GM12878 (cell line): ENCODE measurements at regions not wholly inside any gene's neighbourhood (a gene's known extent, or its start where the extent isn't known, plus 50 kb on each side); places are given as distances from the start of the nearest gene placed in this dataset.

ENCODE experiments used
- ATAC-seq: fragments of 200-7000 bp; cut with Tn5 transposase; 3 replicates; pipeline ENCODE4 v1.9.1; 2020; ENCODE audit warnings: mild to moderate bottlenecking, moderate library complexity
- BruUV-seq: library from RNA; stranded (reverse); fragments of 400-500 nt; replicated peaks from 2 replicates; lab custom pipeline; 2021; lab: Mats Ljungman, UMichigan
- CTCF ChIA-PET: fragments of 300-600 bp; sonication (Branson Sonifier 250); formaldehyde crosslinking; extraction: SDS; loops from one replicate; lab custom pipeline; 2021; ENCODE audit warnings: inconsistent platforms; lab: Yijun Ruan, JAX
- POLR2A ChIA-PET: fragments of 350-600 bp; formaldehyde crosslinking; extraction: SDS; loops from one replicate; lab custom pipeline; 2021; ENCODE audit warnings: inconsistent platforms; lab: Charles Lee
- RAD21 ChIA-PET: fragments of 300-600 bp; sonication (Branson Sonifier 250); formaldehyde crosslinking; loops from one replicate; lab custom pipeline; 2023; ENCODE audit warnings: antibody characterized with exemption; ENCODE audit not compliant: unreplicated experiment; lab: Charles Lee
- SMC1A ChIA-PET: fragments of 300-600 bp; sonication (Branson Sonifier 250); formaldehyde crosslinking; loops from one replicate; lab custom pipeline; 2023; ENCODE audit not compliant: unreplicated experiment, uncharacterized antibody; lab: Charles Lee
- DNase-seq: peaks from one replicate; pipeline ENCODE4 v3.0.0-alpha.2; 2011; ENCODE audit warnings: low read depth, low spot score
- FAIRE-seq: peaks from 3 replicates; lab custom pipeline; 2011; peaks lifted over from hg19 to GRCh38; lab: Jason Lieb, UNC
- H2AFZ ChIP-seq: 2 replicates; pipeline ENCODE4 v1.6.0; 2011; ENCODE audit warnings: low read depth, low read length, control low read depth; ENCODE audit not compliant: control insufficient read depth
- H3K27ac ChIP-seq: 2 replicates; pipeline ENCODE4 v1.5.1; 2011; ENCODE audit warnings: control low read depth; ENCODE audit not compliant: control insufficient read depth, insufficient read depth
- H3K27me3 ChIP-seq, 2 experiments: replicated peaks in 1 of 2; 2 replicates each; pipeline versions ENCODE4 v1.6.0 to v1.6.1; 2011; ENCODE audit warnings: low read length in 1 of 2; ENCODE audit not compliant: control insufficient read depth in 2 of 2, insufficient read depth in 2 of 2
- H3K36me3 ChIP-seq, 2 experiments: 2 replicates each; pipeline ENCODE4 v1.5.1; 2011; ENCODE audit warnings: low read length in 1 of 2; ENCODE audit not compliant: control insufficient read depth in 2 of 2, insufficient read depth in 2 of 2
- H3K4me1 ChIP-seq: 2 replicates; pipeline ENCODE4 v1.6.1; 2011; ENCODE audit warnings: mild to moderate bottlenecking, low read length, moderate library complexity, mixed read lengths; ENCODE audit not compliant: control insufficient read depth, insufficient read depth
- H3K4me2 ChIP-seq: 2 replicates; pipeline ENCODE4 v1.6.0; 2011; ENCODE audit warnings: control low read depth; ENCODE audit not compliant: control insufficient read depth, insufficient read depth
- H3K4me3 ChIP-seq: fragments of 200-600 bp; sonication (generic); 2 replicates; pipeline ENCODE4 v1.5.1; 2016
- H3K79me2 ChIP-seq: 2 replicates; pipeline ENCODE4 v1.6.0; 2011; ENCODE audit warnings: low read length; ENCODE audit not compliant: control insufficient read depth, insufficient read depth
- H3K9ac ChIP-seq: 2 replicates; pipeline ENCODE4 v1.8.0; 2011; ENCODE audit warnings: low read length, control low read depth, mixed read lengths; ENCODE audit not compliant: control insufficient read depth, insufficient read depth
- H3K9me3 ChIP-seq: replicated peaks from 3 replicates; pipeline ENCODE4 v1.5.1; 2011; ENCODE audit warnings: mild to moderate bottlenecking, low read length; ENCODE audit not compliant: control insufficient read depth, insufficient read depth
- H4K20me1 ChIP-seq: 2 replicates; pipeline ENCODE4 v1.6.0; 2011; ENCODE audit not compliant: control insufficient read depth, insufficient read depth
- ATF2 ChIP-seq: IDR thresholded peaks from 2 replicates; pipeline ENCODE4 v1.6.1; 2012; ENCODE audit warnings: low read length, inconsistent platforms
- BACH1 ChIP-seq: fragments of 450-650 bp; IDR thresholded peaks from 2 replicates; pipeline ENCODE4 v1.6.1; 2017; ENCODE audit warnings: mild to moderate bottlenecking, borderline replicate concordance
- BCL11A ChIP-seq: IDR thresholded peaks from 2 replicates; pipeline ENCODE4 v1.6.1; 2011; ENCODE audit warnings: low read depth, low read length
- BCL3 ChIP-seq: IDR thresholded peaks from 2 replicates; pipeline ENCODE4 v1.6.1; 2011; ENCODE audit warnings: borderline replicate concordance, low read depth, mild to moderate bottlenecking, moderate library complexity, low read length; ENCODE audit not compliant: insufficient read depth, poor library complexity, severe bottlenecking
- BMI1 ChIP-seq: fragments of 450-650 bp; IDR thresholded peaks from 2 replicates; pipeline ENCODE4 v1.6.1; 2016; ENCODE audit warnings: mild to moderate bottlenecking, moderate library complexity, borderline replicate concordance
- E2F4 ChIP-seq: IDR thresholded peaks from 2 replicates; pipeline ENCODE4 v1.6.1; 2012; ENCODE audit warnings: low read depth, low read length, improper control_type of control experiment
- EGR1 ChIP-seq, 2 experiments: IDR thresholded peaks; 1 replicate in 1 of 2; 2 replicates in 1 of 2; pipeline ENCODE4 v1.6.1; 2011 to 2012; ENCODE audit warnings: low read depth in 2 of 2, low read length in 2 of 2, borderline replicate concordance in 1 of 2, mild to moderate bottlenecking in 1 of 2, moderate library complexity in 1 of 2
- ESRRA ChIP-seq: IDR thresholded peaks from 2 replicates; pipeline ENCODE4 v1.6.1; 2012; ENCODE audit warnings: mild to moderate bottlenecking, low read length, improper control_type of control experiment
- LARP7 ChIP-seq: fragments of 450-650 bp; IDR thresholded peaks from 2 replicates; pipeline ENCODE4 v1.6.1; 2017; ENCODE audit warnings: mild to moderate bottlenecking
- MEF2B ChIP-seq: fragments of 450-650 bp; IDR thresholded peaks from 2 replicates; pipeline ENCODE4 v1.6.1; 2018; ENCODE audit warnings: mild to moderate bottlenecking, moderate library complexity; ENCODE audit not compliant: partially characterized antibody, poor library complexity, severe bottlenecking
- POLR2AphosphoS2 ChIP-seq: IDR thresholded peaks from 2 replicates; pipeline ENCODE4 v1.6.1; 2011; ENCODE audit warnings: low read depth, mild to moderate bottlenecking, low read length, improper control_type of control experiment, moderate library complexity
- RAD51 ChIP-seq: fragments of 450-650 bp; IDR thresholded peaks from 2 replicates; pipeline ENCODE4 v1.6.1; 2016; ENCODE audit warnings: moderate library complexity, mild to moderate bottlenecking, inconsistent platforms
- RB1 ChIP-seq: fragments of 450-650 bp; formaldehyde crosslinking; IDR thresholded peaks from 2 replicates; pipeline ENCODE4 v1.6.1; 2017; ENCODE audit warnings: mild to moderate bottlenecking, borderline replicate concordance
- SMAD5 ChIP-seq: IDR thresholded peaks from 2 replicates; pipeline ENCODE4 v1.6.1; 2016; ENCODE audit warnings: antibody characterized with exemption, low read depth
- TCF12 ChIP-seq: IDR thresholded peaks from 2 replicates; pipeline ENCODE4 v1.6.1; 2011; ENCODE audit warnings: low read depth, mild to moderate bottlenecking, low read length
- YY1 ChIP-seq: IDR thresholded peaks from 2 replicates; pipeline ENCODE4 v1.6.1; 2011; ENCODE audit warnings: low read depth, mild to moderate bottlenecking, low read length
- ZNF207 ChIP-seq: fragments of 450-650 bp; IDR thresholded peaks from 2 replicates; pipeline ENCODE4 v1.6.1; 2014; ENCODE audit warnings: antibody characterized with exemption, mild to moderate bottlenecking, borderline replicate concordance
- ZSCAN29 ChIP-seq: fragments of 450-650 bp; IDR thresholded peaks from 2 replicates; pipeline ENCODE4 v1.6.1; 2017; ENCODE audit warnings: mild to moderate bottlenecking, moderate library complexity
- WGBS: methylation state at CpG from one replicate; pipeline ENCODE4 v1.1.6; 2016; ENCODE audit warnings: low lambda C conversion rate; ENCODE audit not compliant: insufficient replicate concordance, insufficient coverage; ENCODE audit errors: missing lambda C conversion rate; 5-methylcytosine and 5-hydroxymethylcytosine counted together
- in situ Hi-C: fragments of 300-500 bp; cut with MboI; formaldehyde crosslinking; loops from 9 replicates; pipeline ENCODE4 v1.14.3; 2018; ENCODE audit warnings: mixed read lengths
- intact Hi-C: fragments of 100-400 bp; cut with micrococcal nuclease; formaldehyde crosslinking; loops from one replicate; pipeline ENCODE4 v1.14.2; 2022; ENCODE audit not compliant: unreplicated experiment

GRCh38 chr6:126261792-126262421, 78.0 kb upstream of the CENPW start:
- CTCF ChIA-PET: no interaction called here
- H3K9ac ChIP-seq: no peak overlapping the region
- no peak for DNase-seq
- BruUV-seq: no TSS peak
- H3K79me2 ChIP-seq: no peaks in the 10 kb centered on the region
- H3K9me3 ChIP-seq: no peaks in the 10 kb centered on the region; the same call in 1 of the 3 replicates
- H3K4me3 ChIP-seq: no peak overlapping the region
- intact Hi-C loops: no loop called here
- H3K27me3 ChIP-seq: no peaks in the 10 kb centered on the region
- no peak for TF ChIP-seq BACH1
- no peak for TF ChIP-seq MEF2B
- no peak for TF ChIP-seq RAD51
- no peak for TF ChIP-seq RB1
- TF ChIP-seq ZNF207: no peak
- no peak for TF ChIP-seq BCL3
- TF ChIP-seq BMI1: no peak
- TF ChIP-seq ZSCAN29: no peak
- TF ChIP-seq YY1: no peak
- TF ChIP-seq SMAD5: no peak
- TF ChIP-seq BCL11A: no peak
- no peak for TF ChIP-seq EGR1 (IDR thresholded peaks at IDR 0.05; ENCODE audit: borderline replicate concordance in 1 of 2, low read depth in 2 of 2, low read length in 2 of 2)
- TF ChIP-seq TCF12: no peak
- no peak for TF ChIP-seq ESRRA
- TF ChIP-seq POLR2AphosphoS2: no peak
- TF ChIP-seq ATF2: no peak
- TF ChIP-seq E2F4: no peak
- no peak for TF ChIP-seq LARP7
- TF ChIP-seq, all 136 proteins: peak for 0
- no peaks in the 10 kb centered on the region for H3K4me1 ChIP-seq
- FAIRE-seq (no peak), ATAC-seq (no peak)
- H4K20me1 ChIP-seq: no peaks in the 10 kb centered on the region
- no peak overlapping the region for H3K4me2 ChIP-seq
- SMC1A ChIA-PET: interaction anchor here (0.6 to 1.0 kb wide), 2 partner anchors 86 to 266 kb away, joined by 3 read pairs; no protein-coding TSS in a partner anchor
- H2AFZ ChIP-seq: no peak overlapping the region
- RAD21 ChIA-PET: no interaction called here
- H3K36me3 ChIP-seq: no peaks in the 10 kb centered on the region; a peak in 1 of 4 replicates
- POLR2A ChIA-PET: no interaction called here
- 75% methylated on average over 7 of the region's 7 CpGs for WGBS
- in situ Hi-C loops: no loop called here
- no peak overlapping the region for H3K27ac ChIP-seq
